Uterus (tissue), 2 donors: ENCODE measurements at regions not wholly inside any gene's neighbourhood (a gene's known extent, or its start where the extent isn't known, plus 50 kb on each side); places are given as distances from the start of the nearest gene placed in this dataset.

Source experiments
- POLR2A ChIP-seq, 2 donors: fragments of 450-650 bp; IDR thresholded peaks; one replicate each; pipeline ENCODE4 v1.6.1; 2016; ENCODE audit warnings: antibody characterized with exemption in 2 of 2, mild to moderate bottlenecking in 1 of 2, moderate library complexity in 1 of 2
- TF ChIP-seq, protein P1 (sequence below), 4 experiments: fragments of 200-600 bp in 2 of 4; fragments of 450-650 bp in 2 of 4; sonication (generic) in 2 of 4; IDR thresholded peaks; one replicate each; pipeline ENCODE4 v1.5.1; 2016 to 2019; ENCODE audit warnings: antibody characterized with exemption in 4 of 4, mild to moderate bottlenecking in 2 of 4, moderate library complexity in 1 of 4

DNA sequence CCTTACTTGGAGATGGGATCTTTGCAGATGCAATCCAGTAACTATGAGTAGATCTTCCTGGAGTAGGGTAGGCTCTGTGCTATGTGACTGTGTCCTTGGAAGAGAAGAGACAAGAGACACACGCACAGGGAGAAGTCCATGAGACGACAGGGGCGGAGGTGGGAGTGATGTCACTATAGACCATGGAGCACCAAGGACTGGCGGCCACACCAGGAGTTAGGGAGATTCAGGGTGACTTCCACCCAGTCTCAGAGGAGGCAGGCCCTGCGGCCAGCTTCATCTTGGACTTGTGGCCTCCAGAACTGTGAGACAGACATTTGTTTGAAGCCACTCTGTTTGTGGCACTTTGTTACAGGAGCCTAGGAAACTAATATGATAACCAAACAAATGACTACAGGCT lies 177.8 kb downstream of the INHBB start:
- TF ChIP-seq, protein P1, sequence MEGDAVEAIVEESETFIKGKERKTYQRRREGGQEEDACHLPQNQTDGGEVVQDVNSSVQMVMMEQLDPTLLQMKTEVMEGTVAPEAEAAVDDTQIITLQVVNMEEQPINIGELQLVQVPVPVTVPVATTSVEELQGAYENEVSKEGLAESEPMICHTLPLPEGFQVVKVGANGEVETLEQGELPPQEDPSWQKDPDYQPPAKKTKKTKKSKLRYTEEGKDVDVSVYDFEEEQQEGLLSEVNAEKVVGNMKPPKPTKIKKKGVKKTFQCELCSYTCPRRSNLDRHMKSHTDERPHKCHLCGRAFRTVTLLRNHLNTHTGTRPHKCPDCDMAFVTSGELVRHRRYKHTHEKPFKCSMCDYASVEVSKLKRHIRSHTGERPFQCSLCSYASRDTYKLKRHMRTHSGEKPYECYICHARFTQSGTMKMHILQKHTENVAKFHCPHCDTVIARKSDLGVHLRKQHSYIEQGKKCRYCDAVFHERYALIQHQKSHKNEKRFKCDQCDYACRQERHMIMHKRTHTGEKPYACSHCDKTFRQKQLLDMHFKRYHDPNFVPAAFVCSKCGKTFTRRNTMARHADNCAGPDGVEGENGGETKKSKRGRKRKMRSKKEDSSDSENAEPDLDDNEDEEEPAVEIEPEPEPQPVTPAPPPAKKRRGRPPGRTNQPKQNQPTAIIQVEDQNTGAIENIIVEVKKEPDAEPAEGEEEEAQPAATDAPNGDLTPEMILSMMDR (IDR thresholded peaks at IDR 0.05) = no peak
- TF ChIP-seq POLR2A (IDR thresholded peaks at IDR 0.05) = no peak
